ENCODE measurements at regions not wholly inside any gene's neighbourhood (a gene's known extent, or its start where the extent isn't known, plus 50 kb on each side); places are given as distances from the start of the nearest gene placed in this dataset.

DNA sequence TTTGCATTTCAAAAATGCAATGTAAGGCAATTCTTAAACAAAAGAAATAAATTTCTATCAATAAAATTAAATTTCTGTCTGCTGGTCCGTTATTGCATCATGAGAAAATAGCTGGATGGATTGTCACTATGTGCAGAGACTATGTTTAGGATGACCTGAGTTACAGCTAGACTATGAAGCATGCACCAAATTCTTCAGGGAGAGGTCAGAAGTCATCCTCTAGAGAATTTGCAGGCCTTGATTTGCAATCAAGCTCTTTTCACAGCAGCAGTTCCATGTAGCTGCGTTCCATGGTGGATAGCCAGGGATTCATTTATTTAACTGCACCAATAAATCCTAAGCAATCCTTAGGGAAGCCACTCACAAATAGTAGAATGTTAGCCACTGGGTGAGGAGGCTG lies 253.7 kb downstream of the MSRB3 start:
- TF ChIP-seq, protein P1, sequence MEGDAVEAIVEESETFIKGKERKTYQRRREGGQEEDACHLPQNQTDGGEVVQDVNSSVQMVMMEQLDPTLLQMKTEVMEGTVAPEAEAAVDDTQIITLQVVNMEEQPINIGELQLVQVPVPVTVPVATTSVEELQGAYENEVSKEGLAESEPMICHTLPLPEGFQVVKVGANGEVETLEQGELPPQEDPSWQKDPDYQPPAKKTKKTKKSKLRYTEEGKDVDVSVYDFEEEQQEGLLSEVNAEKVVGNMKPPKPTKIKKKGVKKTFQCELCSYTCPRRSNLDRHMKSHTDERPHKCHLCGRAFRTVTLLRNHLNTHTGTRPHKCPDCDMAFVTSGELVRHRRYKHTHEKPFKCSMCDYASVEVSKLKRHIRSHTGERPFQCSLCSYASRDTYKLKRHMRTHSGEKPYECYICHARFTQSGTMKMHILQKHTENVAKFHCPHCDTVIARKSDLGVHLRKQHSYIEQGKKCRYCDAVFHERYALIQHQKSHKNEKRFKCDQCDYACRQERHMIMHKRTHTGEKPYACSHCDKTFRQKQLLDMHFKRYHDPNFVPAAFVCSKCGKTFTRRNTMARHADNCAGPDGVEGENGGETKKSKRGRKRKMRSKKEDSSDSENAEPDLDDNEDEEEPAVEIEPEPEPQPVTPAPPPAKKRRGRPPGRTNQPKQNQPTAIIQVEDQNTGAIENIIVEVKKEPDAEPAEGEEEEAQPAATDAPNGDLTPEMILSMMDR (conservative IDR thresholded peaks at IDR 0.05): no peak
- no peak for TF ChIP-seq ZFX (IDR thresholded peaks at IDR 0.05)

All from C4-2B (cell line).